ENCODE measurements at regions not wholly inside any gene's neighbourhood (a gene's known extent, or its start where the extent isn't known, plus 50 kb on each side); places are given as distances from the start of the nearest gene placed in this dataset.

- in situ Hi-C loops (cut with HindIII; ENCODE audit: low sequenced_read_pairs) = no loop called here
- TF ChIP-seq, protein P1, sequence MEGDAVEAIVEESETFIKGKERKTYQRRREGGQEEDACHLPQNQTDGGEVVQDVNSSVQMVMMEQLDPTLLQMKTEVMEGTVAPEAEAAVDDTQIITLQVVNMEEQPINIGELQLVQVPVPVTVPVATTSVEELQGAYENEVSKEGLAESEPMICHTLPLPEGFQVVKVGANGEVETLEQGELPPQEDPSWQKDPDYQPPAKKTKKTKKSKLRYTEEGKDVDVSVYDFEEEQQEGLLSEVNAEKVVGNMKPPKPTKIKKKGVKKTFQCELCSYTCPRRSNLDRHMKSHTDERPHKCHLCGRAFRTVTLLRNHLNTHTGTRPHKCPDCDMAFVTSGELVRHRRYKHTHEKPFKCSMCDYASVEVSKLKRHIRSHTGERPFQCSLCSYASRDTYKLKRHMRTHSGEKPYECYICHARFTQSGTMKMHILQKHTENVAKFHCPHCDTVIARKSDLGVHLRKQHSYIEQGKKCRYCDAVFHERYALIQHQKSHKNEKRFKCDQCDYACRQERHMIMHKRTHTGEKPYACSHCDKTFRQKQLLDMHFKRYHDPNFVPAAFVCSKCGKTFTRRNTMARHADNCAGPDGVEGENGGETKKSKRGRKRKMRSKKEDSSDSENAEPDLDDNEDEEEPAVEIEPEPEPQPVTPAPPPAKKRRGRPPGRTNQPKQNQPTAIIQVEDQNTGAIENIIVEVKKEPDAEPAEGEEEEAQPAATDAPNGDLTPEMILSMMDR (IDR thresholded peaks at IDR 0.05; ENCODE audit: low read depth, low read length, missing control alignments) = no peak
- DNase-seq (ENCODE audit: low read depth) = no peak
- no peak overlapping the region for H3K4me3 ChIP-seq (ENCODE audit: low read depth, low read length)
Measured at GRCh38 chr20:59424976-59425375, 124.6 kb downstream of the EDN3 start.

GRCh38 chr20:59425572-59425971 lies 125.2 kb downstream of the EDN3 start:
- no peak overlapping the region for H3K4me3 ChIP-seq (ENCODE audit: low read depth, low read length)
- in situ Hi-C loops (cut with HindIII; ENCODE audit: low sequenced_read_pairs) = no loop called here
- TF ChIP-seq, protein P1 (IDR thresholded peaks at IDR 0.05; ENCODE audit: low read depth, low read length, missing control alignments) = no peak
- DNase-seq (ENCODE audit: low read depth) = no peak

DNA sequence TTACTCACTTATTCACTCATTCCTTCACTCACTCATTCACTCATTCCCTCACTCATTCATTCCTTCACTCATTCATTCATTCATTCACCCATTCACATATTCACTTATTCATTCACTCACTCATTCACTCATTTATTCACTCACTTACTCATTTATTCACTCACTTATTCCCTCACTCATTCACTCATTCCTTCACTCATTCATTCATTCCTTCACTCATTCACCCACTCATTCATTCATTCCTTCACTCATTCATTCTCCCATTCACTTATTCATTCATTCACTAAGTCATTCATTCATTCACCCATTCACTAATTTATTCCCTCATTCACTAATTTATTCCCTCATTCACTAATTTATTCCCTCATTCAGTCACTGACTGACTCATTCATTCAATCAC lies 127.6 kb downstream of the EDN3 start:
- TF ChIP-seq, protein P1 (IDR thresholded peaks at IDR 0.05; ENCODE audit: low read depth, low read length, missing control alignments) = no peak
- in situ Hi-C loops (cut with HindIII; ENCODE audit: low sequenced_read_pairs) = no loop called here
- H3K4me3 ChIP-seq (ENCODE audit: low read depth, low read length) = no peak overlapping the region
- no peak for DNase-seq (ENCODE audit: low read depth)

- H3K4me3 ChIP-seq (ENCODE audit: low read depth, low read length) = no peak overlapping the region
- in situ Hi-C loops (cut with HindIII; ENCODE audit: low sequenced_read_pairs) = no loop called here
- TF ChIP-seq, protein P1 (IDR thresholded peaks at IDR 0.05; ENCODE audit: low read depth, low read length, missing control alignments) = no peak
- DNase-seq (ENCODE audit: low read depth) = no peak
Measured at GRCh38 chr20:59428441-59429205, 128.2 kb downstream of the EDN3 start.

- H3K4me3 ChIP-seq (ENCODE audit: low read depth, low read length) = no peak overlapping the region
- DNase-seq (ENCODE audit: low read depth) = no peak
- TF ChIP-seq, protein P1 (IDR thresholded peaks at IDR 0.05; ENCODE audit: low read depth, low read length, missing control alignments) = no peak
- in situ Hi-C loops (cut with HindIII; ENCODE audit: low sequenced_read_pairs) = no loop called here
Measured at GRCh38 chr20:59429396-59429795, 129.0 kb downstream of the EDN3 start.

DNA sequence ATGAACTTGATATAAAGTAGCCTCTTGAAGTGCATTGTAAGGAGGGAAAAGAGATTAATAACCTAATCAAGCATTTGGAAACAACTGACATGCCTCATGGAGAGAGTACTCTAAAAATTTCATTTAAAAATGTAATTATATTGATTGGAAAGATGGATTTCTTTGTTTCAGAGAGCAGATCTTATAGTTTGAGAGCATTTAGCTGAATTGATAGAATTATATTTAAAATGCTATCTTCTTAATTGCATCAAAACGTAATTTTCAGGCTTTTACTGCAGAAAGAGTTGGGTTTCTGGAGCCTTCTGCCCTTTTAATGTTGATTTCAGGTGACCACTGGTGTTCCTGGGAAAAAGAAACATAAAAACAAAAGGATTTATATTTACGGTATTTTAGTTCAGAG lies 130.6 kb downstream of the EDN3 start:
- no peak for DNase-seq (ENCODE audit: low read depth)
- H3K4me3 ChIP-seq (ENCODE audit: low read depth, low read length) = no peak overlapping the region
- in situ Hi-C loops (cut with HindIII; ENCODE audit: low sequenced_read_pairs) = no loop called here
- TF ChIP-seq, protein P1 (IDR thresholded peaks at IDR 0.05; ENCODE audit: low read depth, low read length, missing control alignments) = no peak
